ENCODE measurements at regions not wholly inside any gene's neighbourhood (a gene's known extent, or its start where the extent isn't known, plus 50 kb on each side); places are given as distances from the start of the nearest gene placed in this dataset.

DNA sequence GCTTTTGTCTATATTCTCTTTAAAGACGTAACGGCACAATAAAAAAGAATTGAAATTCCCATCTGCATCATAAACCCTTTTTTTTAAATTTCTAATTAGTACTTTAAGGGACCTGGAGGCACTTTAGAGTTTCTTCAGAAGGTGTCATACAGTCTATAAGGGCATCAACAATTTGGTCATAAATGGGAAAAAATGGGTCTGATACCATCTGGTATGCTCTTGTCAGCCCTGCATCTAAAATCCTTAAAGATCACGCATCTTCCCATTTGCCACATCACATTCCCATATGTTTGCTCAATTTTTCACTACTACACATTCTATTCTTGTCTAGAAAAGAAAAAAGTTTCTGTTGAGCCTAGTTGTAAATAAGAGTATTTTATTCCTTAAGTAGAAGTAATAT is 53.8 kb downstream of the COX7C start:
- no peak overlapping the region for H3K9ac ChIP-seq (ENCODE audit: low read depth in 1 of 2, low read length in 2 of 2)

DNA sequence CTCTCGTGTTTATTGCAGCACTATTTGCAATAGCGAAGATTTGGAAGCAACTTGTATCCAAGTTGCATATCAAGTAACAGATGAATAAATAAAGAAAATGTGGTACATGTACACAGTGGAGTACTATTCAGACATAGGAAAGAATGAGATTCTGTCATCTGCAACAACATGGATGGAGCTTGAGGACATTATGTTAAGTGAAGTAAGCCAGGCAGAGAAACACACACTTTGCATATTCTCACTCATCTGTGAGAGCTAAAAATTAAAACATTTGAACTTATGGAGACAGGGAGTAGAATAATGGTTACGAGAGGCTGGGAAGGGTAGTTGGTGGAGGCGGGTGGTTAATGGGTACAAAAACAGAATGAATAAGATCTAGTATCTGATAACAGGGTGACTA is 56.3 kb downstream of the COX7C start:
- H3K27me3 ChIP-seq (ENCODE audit: control insufficient read depth in 2 of 2, insufficient read depth in 2 of 2, low read length in 2 of 2): no peaks in the 10 kb centered on the region
- no peaks in the 10 kb centered on the region for H3K9me3 ChIP-seq (ENCODE audit: control insufficient read depth in 2 of 2, low read length in 2 of 2)
- H3K4me1 ChIP-seq (ENCODE audit: control insufficient read depth in 2 of 2, insufficient read depth in 2 of 2, low read length in 2 of 2): no peaks in the 10 kb centered on the region
- H3K4me3 ChIP-seq (ENCODE audit: low read length in 2 of 2): no peak overlapping the region
- no peaks in the 10 kb centered on the region for H3K36me3 ChIP-seq (ENCODE audit: control insufficient read depth in 2 of 2, insufficient read depth in 2 of 2, low read length in 2 of 2)
- no peak overlapping the region for H3K27ac ChIP-seq (ENCODE audit: low read depth in 2 of 2, low read length in 2 of 2)
- no peak overlapping the region for H3K9ac ChIP-seq (ENCODE audit: low read depth in 1 of 2, low read length in 2 of 2)

More for the DNA sequence above, 53.8 kb downstream of the COX7C start:
- H3K36me3 ChIP-seq (ENCODE audit: control insufficient read depth in 2 of 2, insufficient read depth in 2 of 2, low read length in 2 of 2): no peaks in the 10 kb centered on the region
- H3K9me3 ChIP-seq (ENCODE audit: control insufficient read depth in 2 of 2, low read length in 2 of 2): no peaks in the 10 kb centered on the region
- no peaks in the 10 kb centered on the region for H3K4me1 ChIP-seq (ENCODE audit: control insufficient read depth in 2 of 2, insufficient read depth in 2 of 2, low read length in 2 of 2)
- H3K4me3 ChIP-seq (ENCODE audit: low read length in 2 of 2): no peak overlapping the region
- H3K27ac ChIP-seq (ENCODE audit: low read depth in 2 of 2, low read length in 2 of 2): no peak overlapping the region
- H3K27me3 ChIP-seq (ENCODE audit: control insufficient read depth in 2 of 2, insufficient read depth in 2 of 2, low read length in 2 of 2): no peaks in the 10 kb centered on the region

DNA sequence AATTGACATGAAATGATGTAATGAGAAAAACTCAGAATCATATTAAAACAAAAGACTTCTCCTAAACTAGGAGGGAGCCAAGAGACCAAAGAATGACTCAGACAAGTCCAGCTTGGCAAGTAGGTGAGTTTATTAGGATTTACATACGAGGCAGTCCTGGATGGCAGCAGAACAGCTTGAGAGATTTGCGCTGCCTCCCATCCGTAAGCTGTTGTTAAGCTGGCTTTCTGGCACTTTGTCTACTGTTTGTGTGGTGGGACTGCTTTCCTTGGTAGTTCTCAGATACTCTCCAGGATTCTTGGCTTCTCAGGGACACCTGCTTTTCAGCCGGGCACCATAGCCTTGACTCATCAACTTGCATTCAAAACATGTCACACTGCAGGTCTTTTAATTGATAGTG is 57.6 kb downstream of the COX7C start:
- Histone ChIP-seq H3K9me3 (ENCODE audit: control insufficient read depth in 2 of 2, low read length in 2 of 2) (no peaks in the 10 kb centered on the region), H3K4me1 (ENCODE audit: control insufficient read depth in 2 of 2, insufficient read depth in 2 of 2, low read length in 2 of 2) (no peaks in the 10 kb centered on the region), H3K27me3 (ENCODE audit: control insufficient read depth in 2 of 2, insufficient read depth in 2 of 2, low read length in 2 of 2) (no peaks in the 10 kb centered on the region), H3K36me3 (ENCODE audit: control insufficient read depth in 2 of 2, insufficient read depth in 2 of 2, low read length in 2 of 2) (no peaks in the 10 kb centered on the region), H3K27ac (ENCODE audit: low read depth in 2 of 2, low read length in 2 of 2) (no peak overlapping the region), H3K9ac (ENCODE audit: low read depth in 1 of 2, low read length in 2 of 2) (no peak overlapping the region), H3K4me3 (ENCODE audit: low read length in 2 of 2) (no peak overlapping the region)

DNA sequence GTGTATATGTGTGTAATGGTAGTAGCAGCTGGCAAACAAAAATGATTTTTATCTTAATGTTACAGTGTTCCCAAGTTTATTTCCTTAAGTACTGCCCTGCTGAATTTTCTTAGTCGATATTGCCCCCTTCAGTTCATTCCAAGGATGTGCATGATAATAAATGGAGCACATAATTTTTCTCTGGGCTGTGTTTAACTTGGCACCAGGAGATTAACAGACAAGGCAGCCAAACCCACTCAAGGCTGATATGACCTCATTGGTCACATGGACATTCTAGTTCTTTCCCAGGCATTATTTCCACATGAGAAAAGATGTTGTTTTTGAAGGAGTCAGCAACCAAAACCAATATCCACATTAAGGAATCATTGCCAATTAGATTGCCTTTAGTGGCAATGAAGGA is 61.8 kb downstream of the COX7C start:
- H3K4me3 ChIP-seq (ENCODE audit: low read length in 2 of 2): no peak overlapping the region
- H3K4me1 ChIP-seq (ENCODE audit: control insufficient read depth in 2 of 2, insufficient read depth in 2 of 2, low read length in 2 of 2): no peaks in the 10 kb centered on the region
- H3K9me3 ChIP-seq (ENCODE audit: control insufficient read depth in 2 of 2, low read length in 2 of 2): no peaks in the 10 kb centered on the region
- H3K27ac ChIP-seq (ENCODE audit: low read depth in 2 of 2, low read length in 2 of 2): no peak overlapping the region
- no peak overlapping the region for H3K9ac ChIP-seq (ENCODE audit: low read depth in 1 of 2, low read length in 2 of 2)
- no peaks in the 10 kb centered on the region for H3K36me3 ChIP-seq (ENCODE audit: control insufficient read depth in 2 of 2, insufficient read depth in 2 of 2, low read length in 2 of 2)
- H3K27me3 ChIP-seq (ENCODE audit: control insufficient read depth in 2 of 2, insufficient read depth in 2 of 2, low read length in 2 of 2): no peaks in the 10 kb centered on the region

DNA sequence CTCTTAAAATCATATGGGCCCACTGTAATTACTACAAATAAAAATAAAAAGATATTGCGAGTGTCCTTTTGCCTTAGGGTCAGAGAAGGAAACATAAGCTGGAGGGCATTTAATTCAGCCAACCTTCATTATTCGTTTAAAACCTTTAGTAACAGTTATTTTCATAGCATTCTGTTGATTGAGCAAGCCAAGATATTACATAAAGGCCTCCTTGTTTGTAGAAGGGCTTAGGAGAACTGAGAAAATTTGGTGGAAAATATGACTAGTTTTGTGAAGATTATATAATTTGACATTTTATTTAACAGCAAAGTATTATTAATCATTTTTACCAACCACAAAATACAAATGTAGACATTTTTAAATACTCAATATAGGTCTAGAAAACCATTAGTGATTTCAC is 62.2 kb downstream of the COX7C start:
- Histone ChIP-seq H3K9ac (ENCODE audit: low read depth in 1 of 2, low read length in 2 of 2) (no peak overlapping the region), H3K36me3 (ENCODE audit: control insufficient read depth in 2 of 2, insufficient read depth in 2 of 2, low read length in 2 of 2) (no peaks in the 10 kb centered on the region), H3K9me3 (ENCODE audit: control insufficient read depth in 2 of 2, low read length in 2 of 2) (no peaks in the 10 kb centered on the region)

DNA sequence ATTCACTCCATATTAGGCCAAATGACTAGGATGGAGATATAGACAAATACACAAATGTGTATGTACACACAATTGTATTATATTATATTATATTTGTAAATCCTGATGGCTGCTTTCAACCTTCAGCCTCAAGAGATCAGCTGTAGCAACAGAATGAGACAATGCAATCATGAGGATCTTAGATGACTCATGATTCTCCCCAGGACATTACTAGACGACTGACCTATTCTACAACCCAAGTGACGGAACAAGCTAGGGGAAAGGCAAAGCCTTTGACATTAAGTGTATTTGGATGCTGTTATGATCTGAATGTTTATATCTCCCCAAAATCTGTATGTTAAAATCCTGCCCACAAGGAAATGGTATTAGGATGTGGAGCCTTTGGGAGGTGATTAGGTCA is 66.5 kb downstream of the COX7C start:
- Histone ChIP-seq H3K9me3 (ENCODE audit: control insufficient read depth in 2 of 2, low read length in 2 of 2) (no peaks in the 10 kb centered on the region), H3K4me1 (ENCODE audit: control insufficient read depth in 2 of 2, insufficient read depth in 2 of 2, low read length in 2 of 2) (no peaks in the 10 kb centered on the region), H3K27ac (ENCODE audit: low read depth in 2 of 2, low read length in 2 of 2) (no peak overlapping the region), H3K36me3 (ENCODE audit: control insufficient read depth in 2 of 2, insufficient read depth in 2 of 2, low read length in 2 of 2) (no peaks in the 10 kb centered on the region), H3K9ac (ENCODE audit: low read depth in 1 of 2, low read length in 2 of 2) (no peak overlapping the region), H3K27me3 (ENCODE audit: control insufficient read depth in 2 of 2, insufficient read depth in 2 of 2, low read length in 2 of 2) (no peaks in the 10 kb centered on the region), H3K4me3 (ENCODE audit: low read length in 2 of 2) (no peak overlapping the region)

More for the DNA sequence above, 62.2 kb downstream of the COX7C start:
- no peaks in the 10 kb centered on the region for H3K4me1 ChIP-seq (ENCODE audit: control insufficient read depth in 2 of 2, insufficient read depth in 2 of 2, low read length in 2 of 2)
- H3K27me3 ChIP-seq (ENCODE audit: control insufficient read depth in 2 of 2, insufficient read depth in 2 of 2, low read length in 2 of 2): no peaks in the 10 kb centered on the region
- H3K4me3 ChIP-seq (ENCODE audit: low read length in 2 of 2): no peak overlapping the region
- H3K27ac ChIP-seq (ENCODE audit: low read depth in 2 of 2, low read length in 2 of 2): peak overlapping the region in 1 of 2 donors; percentile 10

DNA sequence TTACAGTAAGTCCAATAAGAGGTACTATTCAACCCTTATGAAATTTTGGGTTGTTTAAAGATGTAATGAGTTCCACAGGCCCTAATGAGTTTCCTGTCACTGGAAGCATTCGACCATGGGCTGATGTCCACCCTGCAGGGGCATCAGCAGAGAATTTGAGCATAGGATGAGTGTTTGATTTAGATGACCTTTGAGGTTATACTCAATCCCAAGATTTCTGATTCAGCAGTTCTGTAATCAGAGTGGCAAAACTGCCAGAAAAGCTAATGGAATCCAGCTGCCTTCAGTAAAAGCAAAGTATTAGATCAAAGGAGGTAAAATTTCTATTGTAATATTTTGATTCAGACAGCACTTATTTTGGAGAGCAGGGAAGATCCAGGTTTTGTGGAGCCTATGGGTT is 68.3 kb downstream of the COX7C start:
- H3K4me1 ChIP-seq (ENCODE audit: control insufficient read depth in 2 of 2, insufficient read depth in 2 of 2, low read length in 2 of 2): no peaks in the 10 kb centered on the region
- no peaks in the 10 kb centered on the region for H3K36me3 ChIP-seq (ENCODE audit: control insufficient read depth in 2 of 2, insufficient read depth in 2 of 2, low read length in 2 of 2)
- no peak overlapping the region for H3K27ac ChIP-seq (ENCODE audit: low read depth in 2 of 2, low read length in 2 of 2)
- no peak overlapping the region for H3K4me3 ChIP-seq (ENCODE audit: low read length in 2 of 2)
- no peaks in the 10 kb centered on the region for H3K27me3 ChIP-seq (ENCODE audit: control insufficient read depth in 2 of 2, insufficient read depth in 2 of 2, low read length in 2 of 2)
- no peaks in the 10 kb centered on the region for H3K9me3 ChIP-seq (ENCODE audit: control insufficient read depth in 2 of 2, low read length in 2 of 2)
- H3K9ac ChIP-seq (ENCODE audit: low read depth in 1 of 2, low read length in 2 of 2): no peak overlapping the region

DNA sequence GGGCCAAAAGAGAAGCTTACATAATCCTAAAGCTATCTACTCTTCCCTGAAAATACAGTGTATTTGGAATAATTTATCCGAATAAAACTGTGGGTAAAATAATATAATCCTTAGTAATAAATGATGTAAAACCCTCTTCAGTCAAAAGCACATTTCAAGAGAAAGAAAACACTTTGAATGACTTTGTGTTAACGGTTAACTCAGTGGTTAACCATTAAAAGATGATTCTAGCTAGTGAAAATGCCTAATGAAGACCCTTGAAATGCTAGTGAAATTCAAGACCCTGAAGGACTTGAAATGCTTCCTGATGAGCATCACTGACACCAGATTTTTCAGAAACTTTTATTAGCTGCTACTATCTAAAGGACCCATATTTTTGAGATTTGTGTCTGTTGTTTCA is 70.7 kb downstream of the COX7C start:
- Histone ChIP-seq H3K4me1 (ENCODE audit: control insufficient read depth in 2 of 2, insufficient read depth in 2 of 2, low read length in 2 of 2) (no peaks in the 10 kb centered on the region), H3K27me3 (ENCODE audit: control insufficient read depth in 2 of 2, insufficient read depth in 2 of 2, low read length in 2 of 2) (no peaks in the 10 kb centered on the region), H3K9me3 (ENCODE audit: control insufficient read depth in 2 of 2, low read length in 2 of 2) (no peaks in the 10 kb centered on the region), H3K4me3 (ENCODE audit: low read length in 2 of 2) (no peak overlapping the region), H3K36me3 (ENCODE audit: control insufficient read depth in 2 of 2, insufficient read depth in 2 of 2, low read length in 2 of 2) (no peaks in the 10 kb centered on the region), H3K9ac (ENCODE audit: low read depth in 1 of 2, low read length in 2 of 2) (no peak overlapping the region), H3K27ac (ENCODE audit: low read depth in 2 of 2, low read length in 2 of 2) (no peak overlapping the region)

DNA sequence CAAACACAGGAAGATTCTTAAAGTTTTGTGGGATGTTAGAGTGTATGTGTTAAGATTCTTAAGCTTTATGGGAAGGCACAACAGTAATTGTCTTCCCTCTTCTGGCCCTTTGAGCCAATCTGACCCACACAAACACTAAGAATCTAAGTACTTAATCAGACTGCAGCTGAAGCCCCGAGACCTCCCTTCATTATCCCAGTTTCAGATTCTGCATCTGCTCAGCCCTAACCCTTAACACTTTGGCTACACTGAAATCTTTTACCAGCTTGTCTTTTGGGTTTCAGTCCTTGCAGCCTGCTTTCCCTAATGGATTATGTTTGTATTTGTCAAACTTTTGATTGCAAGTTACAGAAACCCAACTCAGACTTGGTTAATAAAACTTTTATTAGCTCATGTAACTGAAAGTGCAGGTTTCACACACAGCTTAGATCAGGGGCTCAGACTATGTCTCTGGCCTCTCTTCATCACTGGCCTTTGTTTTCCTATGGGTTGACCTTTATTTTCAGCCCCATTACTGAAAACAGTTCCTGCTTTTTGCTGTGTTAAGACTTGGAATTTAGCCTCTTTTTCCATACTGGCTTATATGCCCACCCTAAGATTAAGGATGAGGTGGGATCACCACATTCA is 71.5 kb downstream of the COX7C start:
- Histone ChIP-seq H3K27me3 (ENCODE audit: control insufficient read depth in 2 of 2, insufficient read depth in 2 of 2, low read length in 2 of 2) (no peaks in the 10 kb centered on the region), H3K4me1 (ENCODE audit: control insufficient read depth in 2 of 2, insufficient read depth in 2 of 2, low read length in 2 of 2) (no peaks in the 10 kb centered on the region), H3K9ac (ENCODE audit: low read depth in 1 of 2, low read length in 2 of 2) (no peak overlapping the region), H3K4me3 (ENCODE audit: low read length in 2 of 2) (no peak overlapping the region), H3K9me3 (ENCODE audit: control insufficient read depth in 2 of 2, low read length in 2 of 2) (no peaks in the 10 kb centered on the region), H3K27ac (ENCODE audit: low read depth in 2 of 2, low read length in 2 of 2) (no peak overlapping the region), H3K36me3 (ENCODE audit: control insufficient read depth in 2 of 2, insufficient read depth in 2 of 2, low read length in 2 of 2) (no peaks in the 10 kb centered on the region)

DNA sequence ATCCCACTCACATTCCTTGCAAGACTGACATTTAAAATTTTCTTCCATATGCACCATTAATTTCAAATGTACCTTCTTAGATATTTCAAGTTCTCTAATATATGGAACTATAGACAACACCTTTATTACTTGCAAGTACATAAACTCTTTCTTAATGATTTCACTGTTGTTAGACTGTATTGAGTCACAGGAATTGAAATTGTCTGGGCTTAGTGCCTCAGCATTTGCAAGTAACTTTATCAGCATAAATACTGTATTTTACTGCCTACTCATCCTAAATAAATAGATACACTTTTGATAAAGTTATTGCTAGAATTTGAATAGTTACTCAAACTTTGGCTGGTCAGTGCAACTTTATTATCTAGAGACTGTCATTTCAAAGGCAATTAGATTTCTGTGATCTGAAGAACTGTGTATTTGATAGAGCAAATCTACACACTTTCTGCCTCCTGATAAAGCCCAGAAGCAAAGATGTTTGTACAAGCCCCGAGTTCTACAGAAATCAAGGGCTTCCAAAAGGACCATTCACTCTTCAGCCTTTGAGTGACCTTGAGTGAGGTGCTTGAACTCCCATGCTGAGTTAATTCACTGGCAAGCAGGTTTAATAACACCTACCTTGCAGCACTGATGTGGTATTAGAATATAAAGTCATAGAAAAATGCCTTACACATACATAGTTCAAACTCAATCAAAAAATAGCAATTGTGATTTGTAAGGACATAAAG is 91.6 kb downstream of the COX7C start:
- H3K27me3 ChIP-seq (ENCODE audit: control insufficient read depth in 2 of 2, insufficient read depth in 2 of 2, low read length in 2 of 2): no peaks in the 10 kb centered on the region
- H3K36me3 ChIP-seq (ENCODE audit: control insufficient read depth in 2 of 2, insufficient read depth in 2 of 2, low read length in 2 of 2): no peaks in the 10 kb centered on the region

More for the DNA sequence above, 91.6 kb downstream of the COX7C start:
- Histone ChIP-seq H3K4me1 (ENCODE audit: control insufficient read depth in 2 of 2, insufficient read depth in 2 of 2, low read length in 2 of 2) (no peaks in the 10 kb centered on the region), H3K4me3 (ENCODE audit: low read length in 2 of 2) (no peak overlapping the region), H3K9ac (ENCODE audit: low read depth in 1 of 2, low read length in 2 of 2) (no peak overlapping the region), H3K9me3 (ENCODE audit: control insufficient read depth in 2 of 2, low read length in 2 of 2) (no peaks in the 10 kb centered on the region), H3K27ac (ENCODE audit: low read depth in 2 of 2, low read length in 2 of 2) (no peak overlapping the region)

Measured in mucosa of rectum (tissue), 2 donors.